GM19438 (cell line): ENCODE measurements at regions not wholly inside any gene's neighbourhood (a gene's known extent, or its start where the extent isn't known, plus 50 kb on each side); places are given as distances from the start of the nearest gene placed in this dataset.
"Not testable (repeated sequence)": the region's sequence is repeated elsewhere in the genome, so short reads cannot be mapped to it uniquely, and the experiment has no call there.

Experiments
- ATAC-seq: cut with Tn5 transposase; IDR thresholded peaks from one replicate; pipeline ENCODE4 v1.9.1; 2021; ENCODE audit warnings: low read depth; ENCODE audit not compliant: unreplicated experiment

- ATAC-seq: no peak
Measured at GRCh38 chr10:33965795-33966581, 631.5 kb upstream of the NRP1 start.

- no peak for ATAC-seq
Measured at GRCh38 chr10:33963729-33964128, 629.3 kb upstream of the NRP1 start.

- not testable (repeated sequence) for ATAC-seq
Measured at GRCh38 chr10:33956322-33956721, 621.9 kb upstream of the NRP1 start.

- no peak for ATAC-seq
Measured at GRCh38 chr10:33955676-33956075, 621.2 kb upstream of the NRP1 start.

- ATAC-seq: no peak
Measured at GRCh38 chr10:33952692-33953360, 618.4 kb upstream of the NRP1 start.

GRCh38 chr10:33950206-33950605 lies 615.7 kb upstream of the NRP1 start:
- no peak for ATAC-seq

- no peak for ATAC-seq
Measured at GRCh38 chr10:33947544-33947943, 613.1 kb upstream of the NRP1 start.

- ATAC-seq: no peak
Measured at GRCh38 chr10:33945051-33945450, 610.6 kb upstream of the NRP1 start.

- ATAC-seq: no peak
Measured at GRCh38 chr10:33942508-33942907, 608.0 kb upstream of the NRP1 start.

GRCh38 chr10:33939892-33940291 lies 605.4 kb upstream of the NRP1 start:
- ATAC-seq: no peak

- no peak for ATAC-seq
Measured at GRCh38 chr10:33939410-33939809, 604.9 kb upstream of the NRP1 start.

- no peak for ATAC-seq
Measured at GRCh38 chr10:33938001-33938400, 603.5 kb upstream of the NRP1 start.

GRCh38 chr10:33937036-33937730 lies 602.7 kb upstream of the NRP1 start:
- no peak for ATAC-seq

GRCh38 chr10:33935350-33935749 lies 600.9 kb upstream of the NRP1 start:
- ATAC-seq: no peak

GRCh38 chr10:33930079-33930478 lies 595.6 kb upstream of the NRP1 start:
- no peak for ATAC-seq

GRCh38 chr10:33927347-33927746 lies 592.9 kb upstream of the NRP1 start:
- ATAC-seq: no peak

- no peak for ATAC-seq
Measured at GRCh38 chr10:33921970-33922605, 587.6 kb upstream of the NRP1 start.

GRCh38 chr10:33920351-33920750 lies 585.9 kb upstream of the NRP1 start:
- ATAC-seq: no peak

GRCh38 chr10:33919244-33919643 lies 584.8 kb upstream of the NRP1 start:
- ATAC-seq: no peak

- ATAC-seq: no peak
Measured at GRCh38 chr10:33917069-33917780, 582.8 kb upstream of the NRP1 start.
